T-helper 1 cell treated with Interleukin-12 subunit alpha and Interleukin-12 subunit beta and Interleukin-4 antibody, amounts not matched to agents 30 μg/mL and 1 μg/mL, for 36 hours (primary cell): ENCODE measurements at regions not wholly inside any gene's neighbourhood (a gene's known extent, or its start where the extent isn't known, plus 50 kb on each side); places are given as distances from the start of the nearest gene placed in this dataset.

Source experiments
- H3K27ac Mint-ChIP-seq: one replicate; pipeline ENCODE4 v1.8.0; 2021; ENCODE audit warnings: mild to moderate bottlenecking, mixed read lengths
- H3K27me3 Mint-ChIP-seq: one replicate; pipeline ENCODE4 v1.8.0; 2021; ENCODE audit warnings: low read depth, mixed read lengths
- H3K36me3 Mint-ChIP-seq: one replicate; pipeline ENCODE4 v1.8.0; 2021; ENCODE audit warnings: low read depth, mixed read lengths
- H3K4me1 Mint-ChIP-seq: one replicate; pipeline ENCODE4 v1.8.0; 2021; ENCODE audit warnings: low read depth, mixed read lengths
- H3K4me3 Mint-ChIP-seq: one replicate; pipeline ENCODE4 v1.8.0; 2021; ENCODE audit warnings: mild to moderate bottlenecking, moderate library complexity, mixed read lengths
- H3K9me3 Mint-ChIP-seq: one replicate; pipeline ENCODE4 v1.8.0; 2021; ENCODE audit warnings: mixed read lengths

DNA sequence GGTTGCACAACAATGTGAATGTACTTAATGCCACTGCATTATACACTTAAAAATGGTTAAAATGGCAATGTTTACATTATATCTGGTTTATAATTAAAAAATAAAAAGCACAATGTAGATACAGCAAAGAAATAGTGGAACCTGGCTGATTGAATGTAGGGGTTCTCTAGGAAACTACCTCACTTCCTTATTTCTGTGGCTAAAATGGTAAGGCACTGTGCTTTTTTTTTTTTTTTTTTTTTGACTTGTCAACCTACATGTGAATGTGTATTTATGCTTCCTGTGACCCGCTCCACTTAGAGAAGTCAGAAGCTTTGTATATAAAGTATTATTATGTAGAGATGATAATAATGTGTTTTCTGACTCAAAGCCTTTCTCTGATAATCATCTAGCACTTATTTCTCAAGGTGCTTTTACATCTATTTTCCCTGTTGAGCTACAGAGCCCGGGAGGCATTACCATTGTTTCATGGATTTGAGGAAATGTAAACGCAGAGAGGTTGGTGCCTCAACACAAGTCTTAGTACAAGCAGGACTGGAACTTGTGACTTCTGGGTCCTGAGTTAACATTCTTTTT, 55.0 kb downstream of the SOX4 start:
- H3K27ac Mint-ChIP-seq: no peak overlapping the region
- no peaks in the 10 kb centered on the region for H3K27me3 Mint-ChIP-seq
- H3K4me3 Mint-ChIP-seq: no peak overlapping the region
- no peaks in the 10 kb centered on the region for H3K36me3 Mint-ChIP-seq
- no peaks in the 10 kb centered on the region for H3K4me1 Mint-ChIP-seq
- H3K9me3 Mint-ChIP-seq: peaks cover 8% of the 10 kb centered on the region

DNA sequence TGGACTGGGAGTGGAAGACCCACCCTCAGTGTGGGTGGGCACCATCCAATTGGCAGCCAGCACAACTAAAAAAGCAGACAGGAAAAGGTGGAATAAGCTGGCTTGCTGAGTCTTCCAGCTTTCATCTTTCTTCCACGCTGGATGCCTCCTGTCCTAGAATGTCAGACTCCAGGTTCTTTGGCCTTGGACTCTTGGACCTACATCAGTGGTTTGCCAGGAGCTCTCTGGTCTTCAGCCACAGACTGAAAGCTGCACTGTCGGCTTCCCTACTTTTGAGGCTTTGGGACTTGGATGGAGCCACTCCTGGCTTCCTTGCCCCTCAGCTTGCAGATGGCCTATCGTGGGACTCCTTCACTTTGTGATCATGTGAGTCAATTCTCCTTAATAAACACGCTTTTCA, 59.8 kb downstream of the SOX4 start:
- Mint-ChIP-seq H3K4me1 (no peaks in the 10 kb centered on the region), H3K9me3 (peaks cover 8% of the 10 kb centered on the region), H3K27me3 (no peaks in the 10 kb centered on the region), H3K36me3 (no peaks in the 10 kb centered on the region), H3K4me3 (no peak overlapping the region), H3K27ac (no peak overlapping the region)

DNA sequence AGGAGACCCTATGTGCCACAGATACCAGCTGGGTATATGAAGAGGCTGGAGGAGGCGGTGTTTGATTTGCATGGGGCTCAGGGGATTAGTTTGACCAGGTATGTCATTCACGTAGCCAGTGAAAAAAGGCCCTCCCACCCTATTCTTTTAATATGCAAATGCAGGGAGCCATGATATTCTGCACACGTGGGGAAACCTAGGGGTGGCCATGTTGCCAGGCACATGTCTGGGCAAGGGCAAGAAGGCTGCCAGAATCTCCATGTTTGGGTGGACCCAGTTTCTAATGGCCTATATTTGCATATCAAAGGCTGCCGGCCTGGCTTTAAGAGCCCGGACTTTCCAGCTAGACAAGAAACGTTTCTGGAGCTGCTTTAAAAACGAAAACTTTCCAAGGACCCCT, 60.4 kb downstream of the SOX4 start:
- H3K36me3 Mint-ChIP-seq: no peaks in the 10 kb centered on the region

DNA sequence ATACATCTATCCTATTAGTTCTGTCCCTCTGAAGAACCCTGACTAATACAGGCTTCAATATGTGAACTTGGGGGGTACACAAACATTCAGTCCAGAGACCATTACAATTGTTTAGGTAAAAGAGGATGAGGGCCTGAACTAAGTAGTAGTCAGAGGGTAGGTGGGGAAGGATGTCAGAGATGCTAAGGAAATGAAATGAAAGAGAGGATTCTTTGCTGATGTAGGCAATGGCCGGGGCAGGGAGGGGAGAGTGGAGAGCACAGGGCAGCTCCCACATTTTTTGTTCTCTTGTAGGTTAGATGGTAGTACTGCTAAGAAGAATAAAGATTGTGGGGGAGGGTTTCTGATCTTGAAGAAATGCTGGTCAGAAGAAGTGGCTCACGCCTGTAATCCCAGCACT, 60.8 kb downstream of the SOX4 start:
- Mint-ChIP-seq H3K36me3 (no peaks in the 10 kb centered on the region), H3K4me1 (no peaks in the 10 kb centered on the region), H3K27ac (no peak overlapping the region), H3K4me3 (no peak overlapping the region), H3K27me3 (no peaks in the 10 kb centered on the region), H3K9me3 (peaks cover 8% of the 10 kb centered on the region)

More for the DNA sequence above, 60.4 kb downstream of the SOX4 start:
- peaks cover 8% of the 10 kb centered on the region for H3K9me3 Mint-ChIP-seq
- no peaks in the 10 kb centered on the region for H3K4me1 Mint-ChIP-seq
- no peak overlapping the region for H3K27ac Mint-ChIP-seq
- no peaks in the 10 kb centered on the region for H3K27me3 Mint-ChIP-seq
- H3K4me3 Mint-ChIP-seq: no peak overlapping the region

DNA sequence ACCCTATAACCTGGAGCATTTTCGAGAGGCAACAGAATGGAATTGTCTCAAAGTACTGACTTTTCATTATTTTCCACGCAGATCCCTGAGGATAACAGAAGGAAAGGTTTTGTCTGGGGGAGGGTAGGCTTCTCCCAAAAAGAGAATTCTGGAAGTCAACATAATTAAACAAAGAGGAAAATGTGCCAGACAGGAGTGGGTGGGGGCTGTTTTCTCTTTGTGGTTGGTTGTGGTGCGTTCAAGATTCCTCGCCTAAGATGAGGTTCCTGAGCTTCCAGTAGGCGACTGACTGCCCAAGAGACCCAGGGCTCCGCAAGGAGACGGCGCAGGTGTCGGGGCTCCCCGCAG, 70.4 kb downstream of the SOX4 start:
- Mint-ChIP-seq H3K4me3 (no peak overlapping the region), H3K4me1 (peaks cover 14% of the 10 kb centered on the region), H3K27ac (no peak overlapping the region), H3K27me3 (peaks cover 66% of the 10 kb centered on the region), H3K36me3 (no peaks in the 10 kb centered on the region), H3K9me3 (no peaks in the 10 kb centered on the region)

DNA sequence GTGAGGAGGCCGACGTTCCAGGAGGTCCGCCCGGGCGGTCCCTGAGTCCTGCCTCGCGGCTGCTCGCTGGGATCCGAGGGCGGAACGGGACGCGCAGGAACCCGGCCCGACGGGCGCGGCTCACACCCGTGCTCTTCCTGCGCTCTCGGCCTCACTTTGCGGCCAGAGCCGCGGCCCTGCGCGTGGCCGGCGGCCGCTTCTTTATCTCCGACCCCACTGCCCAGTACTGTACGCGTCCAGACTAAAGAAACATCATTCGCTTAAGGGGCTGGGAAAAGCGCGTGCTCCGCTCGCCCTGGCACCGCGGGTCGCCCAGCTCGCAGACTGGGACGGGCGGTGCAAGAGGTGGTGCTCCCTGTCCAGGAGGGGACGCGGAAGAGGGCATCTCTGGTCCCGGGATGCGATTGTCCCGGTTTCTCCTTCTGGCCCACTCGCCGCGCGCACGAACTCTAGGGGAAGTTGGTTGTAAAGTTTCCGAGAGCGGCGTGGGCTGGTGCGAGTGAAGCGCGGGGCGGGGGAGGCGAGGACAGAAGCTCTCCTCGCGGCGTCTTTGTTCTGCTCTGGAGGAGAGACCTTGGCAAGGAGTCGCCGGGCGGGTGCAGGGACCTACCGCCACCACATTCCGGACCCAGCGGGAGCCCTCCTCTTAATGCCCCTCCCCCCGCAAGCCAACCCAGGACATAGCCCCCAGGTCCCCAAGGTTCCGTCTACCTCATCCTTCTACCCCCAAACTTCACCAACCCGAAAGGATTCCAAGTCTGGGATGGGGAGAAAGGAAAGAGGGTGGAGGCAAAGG, 71.0 kb downstream of the SOX4 start:
- no peaks in the 10 kb centered on the region for H3K36me3 Mint-ChIP-seq
- no peak overlapping the region for H3K27ac Mint-ChIP-seq
- H3K4me3 Mint-ChIP-seq: peak overlapping the region; percentile 53
- H3K27me3 Mint-ChIP-seq: peaks cover 68% of the 10 kb centered on the region
- peaks cover 14% of the 10 kb centered on the region for H3K4me1 Mint-ChIP-seq
- no peaks in the 10 kb centered on the region for H3K9me3 Mint-ChIP-seq

DNA sequence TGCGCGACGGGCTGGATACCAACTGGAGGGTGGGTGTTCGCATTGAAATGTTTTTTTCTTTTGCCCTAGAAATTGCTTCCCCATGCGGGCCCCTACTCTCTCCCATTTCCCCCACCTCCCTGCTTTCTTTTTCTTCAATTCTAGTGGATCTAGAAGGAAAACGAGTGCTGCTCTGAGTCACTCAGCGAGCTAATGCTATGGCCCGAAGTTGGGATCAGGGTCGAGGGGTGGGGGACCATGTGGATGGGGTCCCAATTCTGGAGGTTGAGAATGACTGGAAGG, 71.5 kb downstream of the SOX4 start:
- H3K27ac Mint-ChIP-seq: no peak overlapping the region
- H3K4me3 Mint-ChIP-seq: no peak overlapping the region
- peaks cover 68% of the 10 kb centered on the region for H3K27me3 Mint-ChIP-seq
- no peaks in the 10 kb centered on the region for H3K9me3 Mint-ChIP-seq
- H3K4me1 Mint-ChIP-seq: peaks cover 14% of the 10 kb centered on the region
- H3K36me3 Mint-ChIP-seq: no peaks in the 10 kb centered on the region

DNA sequence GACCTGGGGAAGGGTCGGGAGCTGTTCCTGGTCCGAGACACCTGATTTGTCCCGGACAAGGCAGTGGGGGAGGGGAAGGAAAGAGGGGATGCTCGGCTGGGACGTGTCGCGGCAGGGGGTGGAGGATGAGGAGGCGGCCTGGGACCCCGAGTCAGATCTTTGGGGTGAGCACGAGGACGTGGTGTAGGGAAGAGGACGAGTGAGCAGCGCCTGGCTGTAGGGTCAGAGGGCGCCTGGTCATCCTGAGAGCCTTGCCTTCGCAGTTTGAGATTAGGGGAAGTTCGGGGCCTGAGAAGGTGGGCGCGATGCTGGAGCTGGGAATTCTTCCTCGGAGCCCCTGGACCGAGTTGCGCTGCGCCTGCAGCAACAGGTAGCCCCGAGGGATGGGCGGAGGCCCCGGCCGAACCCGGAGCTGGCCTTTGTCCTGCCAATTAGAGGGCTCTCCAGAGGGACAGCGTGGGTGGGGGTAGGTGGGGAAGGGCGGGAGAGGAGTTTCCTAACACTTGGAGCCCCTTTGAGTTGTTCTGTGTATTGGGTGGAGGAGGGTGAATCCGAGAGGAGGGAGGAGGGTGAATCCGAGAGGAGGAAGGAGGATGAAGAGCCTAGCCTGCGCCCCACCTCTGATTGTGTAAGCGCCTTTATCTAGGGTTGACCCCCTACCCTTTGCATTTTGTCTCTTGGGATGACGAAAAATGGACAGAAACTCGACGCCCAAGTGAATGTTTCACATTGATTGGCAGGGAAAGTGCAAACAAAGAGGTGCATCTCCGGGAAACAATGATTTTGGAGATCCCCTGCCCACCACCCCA, 72.0 kb downstream of the SOX4 start:
- peaks cover 73% of the 10 kb centered on the region for H3K27me3 Mint-ChIP-seq
- H3K27ac Mint-ChIP-seq: no peak overlapping the region
- no peaks in the 10 kb centered on the region for H3K9me3 Mint-ChIP-seq
- peak overlapping the region; percentile 28 for H3K4me3 Mint-ChIP-seq
- peaks cover 14% of the 10 kb centered on the region for H3K4me1 Mint-ChIP-seq
- no peaks in the 10 kb centered on the region for H3K36me3 Mint-ChIP-seq

DNA sequence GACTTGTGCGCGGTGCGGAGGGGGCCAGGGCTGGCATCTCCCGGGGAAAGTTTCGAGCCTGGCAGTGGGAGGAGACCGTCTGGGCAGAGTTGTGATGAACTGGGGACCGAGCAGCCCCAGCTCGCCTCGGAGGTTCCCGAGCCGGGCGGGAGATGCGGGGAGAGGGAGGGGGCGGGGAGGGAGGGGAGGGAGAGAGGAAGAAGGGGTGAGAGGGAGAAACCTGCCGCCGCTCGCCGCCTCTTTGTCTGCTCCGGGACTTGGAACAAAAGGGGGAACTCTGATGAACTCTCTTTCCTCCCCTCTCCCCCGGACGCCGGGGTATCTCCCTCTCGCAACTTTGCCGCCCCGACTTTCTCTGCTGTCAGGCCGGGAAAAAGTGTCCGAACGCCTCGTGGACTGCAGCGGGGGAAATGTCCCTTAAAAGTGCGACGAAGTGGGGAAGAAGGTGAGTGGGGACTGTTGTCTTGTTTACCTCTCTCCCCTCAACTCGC, 72.7 kb downstream of the SOX4 start:
- H3K27me3 Mint-ChIP-seq: peaks cover 74% of the 10 kb centered on the region
- H3K9me3 Mint-ChIP-seq: no peaks in the 10 kb centered on the region
- no peaks in the 10 kb centered on the region for H3K36me3 Mint-ChIP-seq
- H3K27ac Mint-ChIP-seq: no peak overlapping the region
- peaks cover 14% of the 10 kb centered on the region for H3K4me1 Mint-ChIP-seq
- H3K4me3 Mint-ChIP-seq: peak overlapping the region; percentile 44

DNA sequence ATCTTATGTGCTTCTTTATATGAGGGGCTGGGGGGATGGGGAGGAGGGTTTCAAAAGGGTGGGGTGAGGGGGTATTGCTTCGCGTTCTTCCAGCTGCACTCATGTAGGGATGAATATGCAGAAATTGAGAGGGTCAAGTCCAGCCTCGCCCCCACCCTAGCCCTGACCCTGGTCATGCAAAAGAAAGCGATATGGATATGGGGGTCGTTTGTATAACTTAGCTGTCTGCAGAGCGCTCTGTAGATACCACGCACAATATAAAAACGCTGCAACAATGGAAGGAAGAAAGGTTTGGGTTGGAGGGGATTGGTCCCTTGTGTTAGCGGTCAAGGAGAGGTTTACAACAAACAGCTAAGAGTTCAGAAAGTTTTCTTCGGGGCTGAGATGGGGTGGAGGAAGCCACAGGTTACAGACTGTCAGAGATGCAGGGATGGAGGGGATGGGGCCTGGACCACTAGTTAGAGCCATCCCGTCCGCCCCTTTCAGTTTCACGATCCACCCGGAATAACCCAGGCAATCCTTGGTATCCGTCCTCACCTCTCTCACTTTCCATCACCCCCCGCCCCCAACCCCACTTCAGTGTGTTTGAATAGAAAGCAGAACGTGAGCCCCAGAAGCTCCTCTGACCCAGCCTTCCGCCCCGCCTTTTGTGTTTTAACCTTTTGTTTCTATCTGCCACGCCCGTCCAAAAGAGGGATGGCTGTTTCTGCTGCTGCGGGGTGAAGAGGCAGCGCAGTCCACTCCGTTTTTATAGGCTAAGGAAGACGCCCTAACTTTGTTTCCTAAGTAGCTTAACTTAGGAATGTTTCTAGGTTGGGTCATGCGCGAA, 73.5 kb downstream of the SOX4 start:
- Mint-ChIP-seq H3K36me3 (no peaks in the 10 kb centered on the region), H3K4me1 (peaks cover 14% of the 10 kb centered on the region), H3K4me3 (peak overlapping the region; percentile 44), H3K27me3 (peaks cover 73% of the 10 kb centered on the region), H3K27ac (no peak overlapping the region), H3K9me3 (no peaks in the 10 kb centered on the region)

DNA sequence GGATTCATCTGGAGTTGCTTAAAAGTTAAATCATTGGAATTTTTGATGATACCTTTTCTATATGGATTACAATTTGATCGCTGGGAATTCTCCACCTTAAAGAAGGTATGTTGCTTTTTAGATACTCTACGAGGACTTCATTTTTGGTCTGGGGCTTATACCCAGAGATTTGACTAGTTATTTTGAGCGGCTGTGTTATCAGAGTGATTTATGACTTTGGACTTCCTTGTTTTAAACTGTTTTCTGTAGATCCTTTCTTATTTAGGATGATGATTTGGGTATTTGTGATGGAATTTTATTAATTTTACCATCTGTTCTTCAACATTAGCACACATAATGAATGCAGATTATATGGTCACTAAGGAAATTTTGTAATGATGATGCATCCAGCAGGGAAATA, 75.2 kb downstream of the SOX4 start:
- H3K4me1 Mint-ChIP-seq: peaks cover 14% of the 10 kb centered on the region
- no peaks in the 10 kb centered on the region for H3K9me3 Mint-ChIP-seq
- no peak overlapping the region for H3K4me3 Mint-ChIP-seq
- no peak overlapping the region for H3K27ac Mint-ChIP-seq
- no peaks in the 10 kb centered on the region for H3K36me3 Mint-ChIP-seq
- H3K27me3 Mint-ChIP-seq: peaks cover 57% of the 10 kb centered on the region

DNA sequence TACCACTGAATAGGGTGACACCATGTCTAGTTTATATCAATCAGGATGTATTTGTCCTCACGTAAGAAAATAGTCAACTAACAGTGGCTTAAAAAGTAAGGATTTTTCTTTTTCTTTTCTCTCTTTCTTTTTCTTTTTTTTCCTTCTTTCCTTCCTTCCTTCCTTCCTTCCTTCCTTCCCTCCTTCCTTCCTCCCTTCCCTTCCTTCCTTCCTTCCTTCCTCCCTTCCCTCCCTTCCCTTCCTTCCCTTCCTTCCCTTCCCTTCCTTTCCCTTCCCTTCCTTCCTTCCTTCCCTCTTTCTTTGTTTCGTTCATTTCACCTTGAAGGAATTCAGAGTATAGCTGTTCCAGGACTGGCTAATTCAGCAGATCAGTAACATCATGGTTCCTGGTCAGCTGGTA, 83.2 kb downstream of the SOX4 start:
- Mint-ChIP-seq H3K4me1 (no peaks in the 10 kb centered on the region), H3K27me3 (no peaks in the 10 kb centered on the region), H3K9me3 (no peaks in the 10 kb centered on the region), H3K4me3 (no peak overlapping the region), H3K27ac (no peak overlapping the region), H3K36me3 (no peaks in the 10 kb centered on the region)

DNA sequence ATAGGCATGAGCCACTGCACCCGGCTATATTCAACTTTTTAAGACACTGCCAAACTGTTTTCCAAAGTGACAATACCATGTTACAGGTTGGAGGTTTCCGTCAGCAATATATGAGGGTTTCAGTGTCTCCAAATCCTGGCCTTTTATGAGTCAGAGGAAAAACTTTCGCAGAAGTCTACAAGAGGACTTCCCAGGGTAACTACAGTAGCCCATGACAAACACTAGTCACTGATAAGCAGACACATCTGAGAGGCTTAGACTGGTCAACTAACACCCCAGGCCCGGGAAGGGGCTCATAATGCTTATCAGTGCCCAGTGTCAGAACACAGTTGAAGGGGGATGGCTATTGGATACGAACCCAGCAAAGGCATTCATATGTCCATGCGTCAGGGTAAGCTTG, 85.4 kb downstream of the SOX4 start:
- H3K9me3 Mint-ChIP-seq: no peaks in the 10 kb centered on the region
- no peak overlapping the region for H3K4me3 Mint-ChIP-seq
- H3K4me1 Mint-ChIP-seq: no peaks in the 10 kb centered on the region
- H3K27ac Mint-ChIP-seq: no peak overlapping the region
- no peaks in the 10 kb centered on the region for H3K27me3 Mint-ChIP-seq
- H3K36me3 Mint-ChIP-seq: no peaks in the 10 kb centered on the region

DNA sequence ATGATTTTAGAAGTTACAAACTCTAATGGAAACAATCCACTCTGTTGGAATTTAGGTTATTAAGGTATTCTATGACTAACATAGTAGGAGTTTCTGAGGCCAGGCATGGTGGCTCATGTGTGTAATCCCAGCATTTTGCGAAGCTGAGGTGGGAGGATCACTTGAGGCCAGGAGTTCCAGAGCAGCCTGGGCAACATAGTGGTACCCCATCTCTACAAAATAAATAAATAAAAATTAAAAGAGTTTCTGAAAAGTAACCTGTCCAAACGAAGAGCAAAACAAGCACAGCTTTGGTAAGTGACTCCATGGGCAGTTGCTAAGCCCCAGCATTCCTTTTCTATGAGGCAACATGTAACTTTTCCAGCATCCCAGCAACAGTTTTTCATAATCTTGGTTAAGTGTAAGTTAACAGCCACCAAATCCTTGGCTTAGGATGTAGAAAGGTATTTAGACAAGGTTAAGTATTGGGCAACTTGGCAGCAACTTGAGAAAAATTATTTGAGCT, 86.3 kb downstream of the SOX4 start:
- Mint-ChIP-seq H3K36me3 (no peaks in the 10 kb centered on the region), H3K4me3 (no peak overlapping the region)

More for the DNA sequence above, 86.3 kb downstream of the SOX4 start:
- no peaks in the 10 kb centered on the region for H3K9me3 Mint-ChIP-seq
- no peaks in the 10 kb centered on the region for H3K27me3 Mint-ChIP-seq
- H3K27ac Mint-ChIP-seq: no peak overlapping the region
- no peaks in the 10 kb centered on the region for H3K4me1 Mint-ChIP-seq
